MM.1S (cell line): ENCODE measurements at regions not wholly inside any gene's neighbourhood (a gene's known extent, or its start where the extent isn't known, plus 50 kb on each side); places are given as distances from the start of the nearest gene placed in this dataset.

Experiments
- DNase-seq: peaks from one replicate; pipeline ENCODE4 v3.0.0-alpha.2; 2015
- H2AFZ ChIP-seq: fragments of 300-600 bp; sonication (generic); 2 replicates; pipeline ENCODE4 v1.6.0; 2016; ENCODE audit warnings: antibody characterized with exemption, low read length
- H3F3A ChIP-seq: fragments of 300-600 bp; sonication (generic); 2 replicates; pipeline ENCODE4 v1.6.1; 2016; ENCODE audit warnings: mild to moderate bottlenecking, antibody characterized with exemption, low read length, moderate library complexity, mixed read lengths; ENCODE audit not compliant: insufficient read depth
- H3K27ac ChIP-seq: fragments of 300-600 bp; sonication (generic); 2 replicates; pipeline ENCODE4 v1.5.1; 2016; ENCODE audit warnings: mild to moderate bottlenecking, low read length
- H3K27me3 ChIP-seq: fragments of 300-600 bp; sonication (generic); replicated peaks from 2 replicates; pipeline ENCODE4 v1.6.0; 2016; ENCODE audit warnings: low read length; ENCODE audit not compliant: insufficient read depth
- H3K36me3 ChIP-seq: fragments of 300-600 bp; sonication (generic); replicated peaks from 2 replicates; pipeline ENCODE4 v1.6.1; 2016; ENCODE audit warnings: mild to moderate bottlenecking, low read length, mixed read lengths; ENCODE audit not compliant: insufficient read depth
- H3K4me1 ChIP-seq: fragments of 300-600 bp; sonication (generic); 2 replicates; pipeline ENCODE4 v1.6.1; 2016; ENCODE audit warnings: low read length, mixed read lengths
- H3K4me2 ChIP-seq: fragments of 300-600 bp; sonication (generic); 2 replicates; pipeline ENCODE4 v1.6.0; 2016; ENCODE audit warnings: low read depth, low read length
- H3K4me3 ChIP-seq: fragments of 300-600 bp; sonication (generic); 2 replicates; pipeline ENCODE4 v1.5.1; 2016; ENCODE audit warnings: low read length, mixed read lengths
- H3K79me2 ChIP-seq: fragments of 300-600 bp; sonication (generic); 2 replicates; pipeline ENCODE4 v1.6.1; 2016; ENCODE audit warnings: mixed run types, low read length, mixed read lengths
- H3K9ac ChIP-seq: fragments of 300-600 bp; sonication (generic); 2 replicates; pipeline ENCODE4 v1.6.1; 2016; ENCODE audit warnings: low read length, mixed read lengths
- H3K9me2 ChIP-seq: fragments of 300-600 bp; sonication (generic); replicated peaks from 2 replicates; pipeline ENCODE4 v1.6.1; 2016; ENCODE audit warnings: mild to moderate bottlenecking, low read length, mixed read lengths; ENCODE audit not compliant: insufficient read depth
- H3K9me3 ChIP-seq: fragments of 300-600 bp; sonication (generic); replicated peaks from 2 replicates; pipeline ENCODE4 v1.6.1; 2016; ENCODE audit warnings: mild to moderate bottlenecking, low read length, mixed read lengths; ENCODE audit not compliant: insufficient read depth
- H4K20me1 ChIP-seq: fragments of 300-600 bp; sonication (generic); 2 replicates; pipeline ENCODE4 v1.6.1; 2016; ENCODE audit warnings: mild to moderate bottlenecking, low read length, moderate library complexity, mixed read lengths; ENCODE audit not compliant: insufficient read depth
- EZH2 ChIP-seq: fragments of 300-600 bp; sonication (generic); optimal IDR thresholded peaks from 2 replicates; pipeline ENCODE3; 2017; ENCODE audit warnings: low read depth, mild to moderate bottlenecking, antibody characterized with exemption, low read length, mixed read lengths
- EZH2phosphoT487 ChIP-seq: fragments of 300-600 bp; sonication (generic); IDR thresholded peaks from 2 replicates; pipeline ENCODE4 v1.6.1; 2018; ENCODE audit warnings: antibody characterized with exemption, low read length
- TF ChIP-seq, protein P1 (sequence below): fragments of 300-600 bp; sonication (generic); IDR thresholded peaks from 2 replicates; pipeline ENCODE4 v1.5.1; 2016; ENCODE audit warnings: antibody characterized with exemption, low read length, mixed read lengths

DNA sequence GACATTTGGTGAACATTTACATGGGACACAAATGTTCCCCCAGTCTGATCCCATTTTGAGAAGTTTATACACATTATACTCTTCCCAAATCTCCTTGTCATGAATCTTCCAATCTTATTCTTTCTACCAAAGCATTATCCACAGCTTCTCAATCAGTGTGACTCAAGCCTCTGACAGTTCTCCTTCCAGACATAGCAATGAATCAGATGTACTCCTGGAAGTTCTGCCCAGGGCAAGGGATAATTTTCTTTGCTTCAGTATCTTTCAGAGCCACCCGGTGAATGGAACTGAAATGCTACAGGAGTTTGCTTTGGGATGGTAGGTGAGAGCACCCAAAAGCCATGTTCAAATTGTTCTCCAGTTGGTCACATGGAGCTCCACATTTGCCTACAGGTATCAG lies 145.5 kb downstream of the ANXA5 start:
- Histone ChIP-seq H3K4me1 (no peaks in the 10 kb centered on the region), H3K36me3 (no peaks in the 10 kb centered on the region), H3K4me2 (no peak overlapping the region), H3K4me3 (no peak overlapping the region), H2AFZ (no peak overlapping the region), H3K9me3 (no peaks in the 10 kb centered on the region), H3K9me2 (no peaks in the 10 kb centered on the region), H3K79me2 (no peaks in the 10 kb centered on the region), H3K9ac (no peak overlapping the region), H3F3A (no peaks in the 10 kb centered on the region), H3K27ac (no peak overlapping the region), H4K20me1 (no peaks in the 10 kb centered on the region), H3K27me3 (no peaks in the 10 kb centered on the region)
- no peak for DNase-seq
- TF ChIP-seq EZH2 = no peak
- TF ChIP-seq EZH2phosphoT487 = no peak
- TF ChIP-seq, protein P1, sequence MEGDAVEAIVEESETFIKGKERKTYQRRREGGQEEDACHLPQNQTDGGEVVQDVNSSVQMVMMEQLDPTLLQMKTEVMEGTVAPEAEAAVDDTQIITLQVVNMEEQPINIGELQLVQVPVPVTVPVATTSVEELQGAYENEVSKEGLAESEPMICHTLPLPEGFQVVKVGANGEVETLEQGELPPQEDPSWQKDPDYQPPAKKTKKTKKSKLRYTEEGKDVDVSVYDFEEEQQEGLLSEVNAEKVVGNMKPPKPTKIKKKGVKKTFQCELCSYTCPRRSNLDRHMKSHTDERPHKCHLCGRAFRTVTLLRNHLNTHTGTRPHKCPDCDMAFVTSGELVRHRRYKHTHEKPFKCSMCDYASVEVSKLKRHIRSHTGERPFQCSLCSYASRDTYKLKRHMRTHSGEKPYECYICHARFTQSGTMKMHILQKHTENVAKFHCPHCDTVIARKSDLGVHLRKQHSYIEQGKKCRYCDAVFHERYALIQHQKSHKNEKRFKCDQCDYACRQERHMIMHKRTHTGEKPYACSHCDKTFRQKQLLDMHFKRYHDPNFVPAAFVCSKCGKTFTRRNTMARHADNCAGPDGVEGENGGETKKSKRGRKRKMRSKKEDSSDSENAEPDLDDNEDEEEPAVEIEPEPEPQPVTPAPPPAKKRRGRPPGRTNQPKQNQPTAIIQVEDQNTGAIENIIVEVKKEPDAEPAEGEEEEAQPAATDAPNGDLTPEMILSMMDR = no peak

DNA sequence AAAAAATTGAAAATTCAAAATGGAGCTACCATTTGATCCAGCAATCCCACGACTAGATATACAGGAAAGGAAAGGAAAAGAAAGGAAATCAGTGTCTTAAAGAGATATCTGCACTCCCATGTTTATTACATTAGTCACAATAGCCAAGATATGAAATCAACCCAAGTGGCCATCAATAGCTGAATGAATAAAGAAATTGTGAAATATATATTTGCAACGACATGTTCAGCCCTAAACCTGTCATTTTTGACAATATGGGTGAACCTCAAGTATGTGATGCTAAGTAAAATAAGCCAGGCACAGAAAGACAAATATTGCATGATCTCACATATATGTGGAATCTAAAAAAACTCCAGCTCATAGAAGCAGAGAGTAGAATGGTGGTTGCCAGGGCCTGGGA lies 155.1 kb downstream of the ANXA5 start:
- no peaks in the 10 kb centered on the region for H3K79me2 ChIP-seq
- no peak overlapping the region for H3K4me2 ChIP-seq
- no peaks in the 10 kb centered on the region for H3K27me3 ChIP-seq
- no peak overlapping the region for H3K27ac ChIP-seq
- H3K9ac ChIP-seq = no peak overlapping the region
- TF ChIP-seq EZH2 = no peak
- no peak for TF ChIP-seq EZH2phosphoT487
- TF ChIP-seq, protein P1 = no peak
- no peak for DNase-seq
- no peak overlapping the region for H3K4me3 ChIP-seq
- no peaks in the 10 kb centered on the region for H4K20me1 ChIP-seq
- no peaks in the 10 kb centered on the region for H3K36me3 ChIP-seq
- H3K4me1 ChIP-seq = no peaks in the 10 kb centered on the region
- H3K9me2 ChIP-seq = no peaks in the 10 kb centered on the region
- no peaks in the 10 kb centered on the region for H3K9me3 ChIP-seq
- H2AFZ ChIP-seq = no peak overlapping the region
- H3F3A ChIP-seq = no peaks in the 10 kb centered on the region

DNA sequence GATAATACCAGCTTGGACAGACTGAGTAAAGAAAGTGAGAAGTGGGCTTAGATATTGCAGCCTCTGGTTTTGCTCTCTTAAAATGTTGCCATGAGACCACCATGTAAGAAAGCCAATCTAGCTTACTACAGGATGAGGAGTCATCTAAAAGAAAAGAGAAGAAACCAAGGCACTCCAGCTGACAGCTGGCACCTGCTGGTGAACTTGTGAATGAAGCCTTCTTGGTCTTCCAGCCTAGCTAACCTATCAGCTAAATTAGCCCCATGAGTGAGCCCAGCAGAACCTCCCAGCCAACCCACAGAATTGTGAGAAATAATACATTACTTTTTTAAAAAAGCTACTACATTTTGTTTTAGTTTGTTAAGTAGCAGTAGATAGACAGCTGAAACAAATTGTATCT lies 154.5 kb upstream of the QRFPR start:
- no peak for DNase-seq
- no peaks in the 10 kb centered on the region for H3F3A ChIP-seq
- TF ChIP-seq EZH2 (no peak), EZH2phosphoT487 (no peak)
- TF ChIP-seq, protein P1 = no peak

More for the DNA sequence above, 154.5 kb upstream of the QRFPR start:
- no peak overlapping the region for H3K4me3 ChIP-seq
- H3K27ac ChIP-seq = no peak overlapping the region
- H3K79me2 ChIP-seq = no peaks in the 10 kb centered on the region
- H3K4me2 ChIP-seq = no peak overlapping the region
- H2AFZ ChIP-seq = no peak overlapping the region
- no peak overlapping the region for H3K9ac ChIP-seq
- H3K27me3 ChIP-seq = no peaks in the 10 kb centered on the region
- no peaks in the 10 kb centered on the region for H3K36me3 ChIP-seq
- no peaks in the 10 kb centered on the region for H4K20me1 ChIP-seq
- no peaks in the 10 kb centered on the region for H3K4me1 ChIP-seq
- H3K9me3 ChIP-seq = no peaks in the 10 kb centered on the region
- H3K9me2 ChIP-seq = no peaks in the 10 kb centered on the region
